NCI-H187 (cell line): ENCODE measurements at regions not wholly inside any gene's neighbourhood (a gene's known extent, or its start where the extent isn't known, plus 50 kb on each side); places are given as distances from the start of the nearest gene placed in this dataset.
"Not testable (repeated sequence)": the region's sequence is repeated elsewhere in the genome, so short reads cannot be mapped to it uniquely, and the experiment has no call there.

Experiments
- DNase-seq, 2 experiments: peaks; one replicate each; lab custom pipeline; 2025; lab: John Stamatoyannopoulos, UW

GRCh38 chr4:86478151-86478550 is 116.0 kb upstream of the PTPN13 start:
- DNase-seq = not testable (repeated sequence)

DNA sequence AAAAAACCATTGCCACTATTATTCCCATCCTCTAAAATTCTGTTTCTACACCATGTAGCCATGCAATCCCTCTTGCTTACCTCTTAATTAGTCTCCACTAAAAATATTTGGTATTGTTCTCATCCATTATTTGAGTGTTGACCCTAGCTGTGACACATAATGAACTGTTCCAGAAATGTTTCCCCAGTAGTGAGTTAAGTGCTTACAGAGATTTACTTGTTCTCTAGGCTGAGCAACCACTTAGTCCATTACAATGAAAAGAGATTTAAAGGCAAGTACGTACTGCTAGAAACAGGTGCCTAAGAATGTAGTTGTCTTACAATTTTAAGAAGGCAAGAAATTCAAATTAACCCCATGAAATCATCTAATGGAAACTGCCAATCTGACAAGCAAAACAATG is 112.7 kb upstream of the PTPN13 start:
- DNase-seq = no peak

- no peak for DNase-seq
Measured at GRCh38 chr4:86482306-86483172, 111.6 kb upstream of the PTPN13 start.

- DNase-seq = no peak
Measured at GRCh38 chr4:86483173-86483490, 111.0 kb upstream of the PTPN13 start.

- no peak for DNase-seq
Measured at GRCh38 chr4:86483773-86484172, 110.3 kb upstream of the PTPN13 start.

DNA sequence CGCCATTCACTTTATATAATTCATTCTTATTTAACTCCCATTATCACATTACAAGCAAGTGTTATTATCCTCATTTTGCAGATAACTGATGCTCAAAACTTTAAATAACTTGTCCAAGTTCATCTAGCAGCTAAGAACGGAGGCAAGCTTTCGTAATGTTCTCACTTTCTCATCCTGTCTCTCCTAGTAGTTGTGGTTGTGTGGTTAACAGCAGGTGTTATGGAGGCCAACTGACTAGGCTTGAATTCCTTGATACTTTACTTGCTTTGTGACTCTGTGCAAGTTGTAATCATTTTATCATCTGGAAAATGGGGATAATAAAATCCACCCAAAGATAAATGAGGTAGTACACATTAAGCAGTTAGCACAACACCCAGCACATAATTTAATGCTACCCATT is 109.9 kb upstream of the PTPN13 start:
- no peak for DNase-seq

DNA sequence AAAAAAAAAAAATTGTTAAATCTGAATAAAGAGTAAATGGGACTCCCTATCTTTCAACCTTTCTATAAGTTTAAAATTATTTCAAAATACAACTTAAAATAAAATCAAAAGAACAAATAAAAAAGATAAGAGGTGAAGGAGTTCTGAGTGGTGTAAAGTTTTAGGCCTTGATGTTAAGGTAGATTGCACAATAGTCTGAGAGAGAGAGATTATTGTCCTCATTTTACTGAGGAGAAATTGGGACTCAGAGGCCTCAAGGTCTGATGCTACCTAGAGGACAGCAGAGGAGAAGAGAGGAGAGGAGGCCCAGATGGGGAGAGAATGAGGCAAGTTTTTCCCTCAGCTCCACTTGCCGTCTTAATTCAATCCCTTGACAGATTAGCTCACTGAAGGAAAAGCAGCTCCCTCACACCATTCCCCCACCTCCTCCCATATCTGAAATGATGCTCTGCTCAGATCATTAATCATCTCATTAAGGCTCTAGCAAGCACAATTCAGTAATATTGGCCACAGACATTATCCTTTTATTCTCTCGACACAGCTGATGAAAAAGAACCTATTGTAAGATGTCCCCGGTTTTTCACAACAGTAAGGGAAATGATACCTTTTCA is 106.3 kb upstream of the PTPN13 start:
- DNase-seq = no peak

- DNase-seq = no peak
Measured at GRCh38 chr4:86493460-86493859, 100.7 kb upstream of the PTPN13 start.

- DNase-seq = peak in 1 of 2 experiments; percentile 32
Measured at GRCh38 chr4:86496094-86497080, 97.7 kb upstream of the PTPN13 start.

DNA sequence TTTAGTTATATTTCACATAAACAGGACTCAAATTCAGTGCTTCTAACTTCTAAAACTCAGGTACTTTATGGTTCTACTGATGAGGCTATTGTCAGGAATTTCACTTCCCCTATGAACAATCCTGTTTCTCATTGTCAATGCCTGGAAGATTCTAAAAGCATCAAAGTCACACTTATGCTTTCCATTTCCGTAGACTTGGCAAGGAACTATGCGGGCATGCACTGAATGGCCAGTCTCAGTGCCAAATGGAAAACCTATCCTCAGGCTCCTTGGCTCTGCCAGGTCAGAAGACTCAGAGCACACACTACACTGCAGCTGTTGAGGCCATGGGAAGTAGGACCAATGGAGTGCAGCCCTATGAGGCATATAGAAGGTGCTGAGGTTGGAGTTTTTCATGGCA is 97.0 kb upstream of the PTPN13 start:
- no peak for DNase-seq

GRCh38 chr4:86497980-86498862 is 95.9 kb upstream of the PTPN13 start:
- peak in 1 of 2 experiments; percentile 42 for DNase-seq

GRCh38 chr4:86498863-86499166 is 95.3 kb upstream of the PTPN13 start:
- no peak for DNase-seq

DNA sequence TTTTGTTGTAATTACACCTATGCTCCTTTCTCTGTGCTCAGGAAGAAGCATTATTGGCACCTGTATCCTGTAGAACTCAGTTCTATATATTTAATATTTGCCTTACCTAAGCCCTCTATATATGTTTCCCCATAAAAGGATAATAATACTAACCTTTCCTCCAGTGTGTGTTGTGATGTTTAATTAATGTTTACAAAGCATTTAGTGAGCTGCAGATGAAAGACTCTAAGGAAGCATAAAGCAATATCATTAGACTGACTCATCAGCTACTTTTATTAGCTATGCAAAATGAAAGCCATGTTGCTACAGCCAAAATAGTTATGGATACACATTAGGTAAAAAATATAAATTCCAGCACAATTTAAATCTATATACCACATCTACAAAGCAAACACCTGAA is 93.6 kb upstream of the PTPN13 start:
- DNase-seq = no peak

- no peak for DNase-seq
Measured at GRCh38 chr4:86502081-86502480, 92.0 kb upstream of the PTPN13 start.

DNA sequence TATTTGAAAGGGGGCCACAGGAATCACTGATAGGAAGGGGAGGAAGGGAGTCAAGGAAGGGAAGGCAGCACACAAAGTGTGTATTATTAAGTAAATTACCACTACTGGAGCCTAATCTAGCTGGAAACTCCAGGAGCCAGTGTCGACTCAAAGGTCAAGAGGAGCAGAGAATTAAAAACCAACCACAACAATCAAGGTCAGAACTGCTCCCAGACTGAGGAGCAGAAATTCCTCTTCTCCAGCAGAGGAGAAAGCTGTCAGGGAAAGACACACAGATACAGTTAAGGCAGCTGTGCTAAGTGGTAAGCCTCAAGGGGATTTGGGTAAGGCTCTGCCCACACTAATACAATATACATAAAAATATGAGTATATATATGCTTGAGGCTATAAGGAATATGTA is 87.5 kb upstream of the PTPN13 start:
- no peak for DNase-seq

GRCh38 chr4:86508436-86508835 is 85.7 kb upstream of the PTPN13 start:
- DNase-seq = no peak

DNA sequence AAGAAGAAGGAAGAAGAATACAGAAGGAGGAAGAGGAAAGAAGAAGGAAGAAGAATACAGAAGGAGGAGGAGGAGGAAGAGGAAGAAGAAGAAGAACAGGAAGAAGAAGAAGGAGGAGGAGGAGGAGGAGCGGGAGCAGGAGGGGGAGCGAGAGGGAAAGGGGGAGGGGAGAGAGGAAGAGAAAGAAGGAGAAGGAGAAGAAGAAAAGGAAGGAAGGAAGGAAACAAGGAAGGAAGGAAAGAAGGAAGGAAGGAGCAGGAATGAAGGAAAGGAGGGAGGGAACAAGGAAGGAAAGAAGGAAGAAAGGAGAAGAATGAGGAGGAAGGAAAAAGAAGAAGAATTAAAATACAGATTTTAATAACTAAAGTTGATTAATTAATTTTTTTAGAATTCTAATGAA is 82.5 kb upstream of the PTPN13 start:
- DNase-seq = no peak

DNA sequence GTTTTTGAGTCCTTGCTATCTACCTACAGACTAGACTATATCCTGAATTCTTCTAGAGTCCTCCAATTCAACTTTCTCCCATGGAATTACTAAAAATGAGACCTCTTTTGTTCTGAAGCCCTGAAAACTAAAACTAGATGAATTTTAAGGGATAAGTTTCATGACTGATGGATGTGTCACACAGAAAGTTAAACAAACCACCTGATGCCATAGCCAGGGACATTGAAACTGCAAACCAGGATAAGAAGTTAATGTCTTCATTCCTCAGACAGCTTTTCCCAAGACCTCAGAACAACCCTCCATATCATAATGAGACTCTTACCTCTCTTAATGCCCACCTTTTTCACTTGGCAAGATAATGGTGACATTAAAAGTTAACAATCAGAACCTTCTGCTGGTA is 81.5 kb upstream of the PTPN13 start:
- no peak for DNase-seq

DNA sequence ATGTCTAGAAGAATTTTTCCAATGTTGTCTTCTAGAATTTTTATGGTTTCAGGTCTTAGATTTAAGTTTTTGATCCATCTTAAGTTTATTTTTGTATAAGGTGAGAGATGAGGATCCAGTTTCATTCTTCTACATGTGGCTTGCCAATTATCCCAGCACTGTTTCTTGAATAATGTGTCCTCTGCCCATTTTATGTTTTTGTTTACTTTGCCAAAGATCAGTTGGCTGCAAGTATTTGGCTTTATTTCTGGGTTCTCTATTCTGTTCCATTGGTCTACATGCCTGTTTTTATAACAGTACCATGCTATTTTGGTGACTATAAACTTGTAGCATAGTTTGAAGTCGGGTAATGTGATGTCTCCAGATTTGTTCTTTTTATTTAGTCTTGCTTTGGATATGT is 78.2 kb upstream of the PTPN13 start:
- not testable (repeated sequence) for DNase-seq

DNA sequence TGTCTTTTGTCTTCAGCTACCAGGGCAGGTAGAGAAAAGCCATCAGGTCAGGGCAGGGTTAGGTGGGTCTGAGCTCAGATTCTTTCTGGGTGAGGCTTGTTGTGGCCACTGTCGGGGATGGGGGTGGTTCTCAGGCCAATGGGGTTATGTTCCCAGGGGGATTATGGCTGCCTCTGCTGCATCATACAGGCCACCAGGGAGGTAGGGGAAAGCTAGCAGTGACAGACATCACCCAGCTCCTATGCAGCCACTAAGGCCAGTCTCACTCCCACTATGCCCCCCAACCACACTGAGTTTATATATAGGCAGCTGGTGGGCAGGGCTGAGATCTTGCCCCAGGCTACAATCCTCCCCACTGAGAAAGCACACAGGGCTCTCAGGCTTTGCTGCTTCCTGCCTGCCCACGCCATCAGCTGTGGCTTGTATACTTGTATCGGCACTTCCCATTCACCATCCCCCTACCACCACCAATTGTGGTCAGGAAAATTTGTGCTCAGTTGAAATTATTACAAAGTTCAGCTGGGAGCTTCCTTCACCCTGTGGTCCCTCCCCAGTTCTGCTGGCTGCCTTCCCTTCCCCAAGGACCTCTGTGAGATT is 72.6 kb upstream of the PTPN13 start:
- DNase-seq = no peak

DNA sequence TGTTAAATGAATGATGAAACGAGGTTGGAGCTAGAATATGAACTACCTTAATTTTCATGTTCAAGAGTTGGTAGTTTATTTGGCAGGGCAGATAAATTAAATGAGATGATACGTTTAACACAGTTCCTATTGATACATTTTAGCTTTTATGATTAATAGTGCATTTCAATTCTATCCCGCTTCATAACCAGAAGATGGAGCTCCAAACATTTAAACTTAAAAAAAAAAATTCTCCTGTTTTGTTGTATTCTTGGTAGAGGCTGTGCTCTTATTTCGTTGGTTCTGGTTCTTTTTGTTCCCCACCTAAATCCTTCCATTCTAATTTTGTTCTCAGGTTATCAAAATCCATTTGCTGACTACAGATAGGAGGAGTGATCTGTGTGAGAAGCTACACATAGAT is 71.8 kb upstream of the PTPN13 start:
- DNase-seq = no peak
